Pancreas (tissue), 10 donors: ENCODE measurements at regions not wholly inside any gene's neighbourhood (a gene's known extent, or its start where the extent isn't known, plus 50 kb on each side); places are given as distances from the start of the nearest gene placed in this dataset.

Experiments used
- ATAC-seq, 4 donors: fragments of 200-7000 bp; cut with Tn5 transposase; one replicate each; pipeline versions ENCODE4 v1.8.0 to v1.9.1; 2020; ENCODE audit warnings: mild to moderate bottlenecking in 4 of 4, moderate library complexity in 4 of 4
- DNase-seq, 6 donors: peaks; one replicate each; pipeline ENCODE4 v3.0.0-alpha.2; 2020
- FAIRE-seq: peaks from 2 replicates; lab custom pipeline; 2012; peaks lifted over from hg19 to GRCh38; lab: Jason Lieb, UNC
- H3K27ac ChIP-seq, 4 donors: fragments of 200-600 bp; sonication (generic); 1 replicate in 3 of 4; 2 replicates in 1 of 4; pipeline versions ENCODE4 v1.5.0 to v1.8.0; 2020
- H3K27me3 ChIP-seq, 4 donors: fragments of 200-600 bp; one replicate each; pipeline ENCODE4 v1.8.0; 2021
- H3K36me3 ChIP-seq, 3 donors: fragments of 200-600 bp; sonication (generic) in 1 of 3; one replicate each; pipeline versions ENCODE4 v1.5.0 to v1.8.0; 2020 to 2021
- H3K4me1 ChIP-seq, 3 donors: fragments of 200-600 bp; one replicate each; pipeline ENCODE4 v1.8.0; 2021
- H3K4me3 ChIP-seq, 4 donors: fragments of 200-600 bp; sonication (generic) in 2 of 4; one replicate each; pipeline versions ENCODE4 v1.5.0 to v1.8.0; 2020 to 2021
- H3K9me3 ChIP-seq, 4 donors: fragments of 200-600 bp; one replicate each; pipeline ENCODE4 v1.8.0; 2021
- CTCF ChIP-seq, 4 donors: fragments of 200-600 bp; sonication (generic) in 3 of 4; IDR thresholded peaks; one replicate each; pipeline versions ENCODE4 v1.5.0 to v1.8.0; 2021; ENCODE audit warnings: antibody characterized with exemption in 4 of 4
- WGBS, 2 donors: extraction: QIAGEN DNeasy Blood & Tissue Kit; methylation state at CpG; one replicate each; pipeline ENCODE4 v1.1.7; 2013; 5-methylcytosine and 5-hydroxymethylcytosine counted together
- intact Hi-C, 3 donors: fragments of 100-400 bp; cut with DNase I; formaldehyde crosslinking; loops; one replicate each; pipeline versions ENCODE4 v1.11.1 to v1.14.2; 2022
- donor health status: healthy with polysubstance abuse.
- donor health status: DM: no; HTN: no; CAD: no; lungs with moderate emphysema.
- donor health status: DM: no; HTN: no; CAD: no.
- donor health status: control.
- donor health status: control.
- donor health status: Bipolar disorder and iron deficiency.
- donor health status: DM: yes; HTN: yes; CAD: no.
- donor health status: DM: no; HTN: no; CAD: no.
- donor health status: DM: no; HTN: no; CAD: no.
- donor health status: DM: yes; HTN: yes; CAD: no.

DNA sequence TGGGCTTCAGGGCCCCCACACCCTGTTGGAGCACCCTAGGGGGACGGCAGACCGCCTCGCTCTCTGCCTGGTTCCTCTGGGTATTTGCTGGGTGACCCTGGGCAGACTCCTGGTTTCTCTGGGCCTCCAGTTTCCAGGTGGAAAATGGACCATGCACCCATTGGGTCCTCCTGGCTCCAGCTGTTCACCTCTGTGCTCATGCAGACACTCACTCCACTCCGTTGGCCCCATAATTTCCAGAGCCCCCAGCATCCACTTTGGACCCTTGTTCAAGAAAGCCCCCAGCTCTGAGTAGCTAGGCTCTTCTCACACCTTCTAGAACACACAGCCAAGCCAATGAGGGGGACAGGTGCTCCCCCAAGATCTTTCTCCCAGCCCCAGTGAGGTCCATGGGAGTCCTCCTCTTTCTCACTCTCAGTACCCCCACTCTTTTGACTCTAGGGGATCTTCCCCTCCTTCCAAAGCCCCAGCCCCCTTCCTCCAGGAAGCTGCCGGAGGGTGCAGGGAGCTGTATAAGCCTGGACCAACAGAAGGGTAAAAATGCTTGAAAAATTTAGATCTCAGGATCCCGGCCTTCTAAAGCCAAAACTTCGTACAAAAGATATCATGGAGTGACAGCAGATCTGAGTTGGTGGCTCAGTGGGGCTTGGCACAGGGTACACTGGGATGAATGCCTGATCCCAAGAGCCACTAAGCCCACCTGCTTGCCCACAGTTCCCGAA, 174.8 kb upstream of the RTL1 start:
- Histone ChIP-seq H3K4me1 (peaks cover 0 to 4% (median 0%) of the 10 kb centered on the region in 3 donors), H3K36me3 (no peaks in the 10 kb centered on the region), H3K9me3 (no peaks in the 10 kb centered on the region), H3K27ac (no peak overlapping the region), H3K27me3 (no peaks in the 10 kb centered on the region), H3K4me3 (no peak overlapping the region)
- intact Hi-C loops: no loop called here
- no peak for ATAC-seq
- TF ChIP-seq CTCF (IDR thresholded peaks at IDR 0.05): no peak
- no peak for FAIRE-seq
- no peak for DNase-seq
- 74 to 84% methylated on average over 8 of the region's 8 CpGs for WGBS, 2 donors

- intact Hi-C loops: no loop called here
- ATAC-seq (no peak), FAIRE-seq (no peak), DNase-seq (peak in 2 of 6 donors; percentile 8 to 35)
- WGBS, 2 donors: 81 to 84% methylated on average over 9 of the region's 9 CpGs
- no peaks in the 10 kb centered on the region for H3K36me3 ChIP-seq
- H3K27ac ChIP-seq: no peak overlapping the region
- H3K4me1 ChIP-seq: peaks cover 0 to 4% (median 0%) of the 10 kb centered on the region in 3 donors
- H3K9me3 ChIP-seq: no peaks in the 10 kb centered on the region
- no peaks in the 10 kb centered on the region for H3K27me3 ChIP-seq
- no peak for TF ChIP-seq CTCF (IDR thresholded peaks at IDR 0.05)
- no peak overlapping the region for H3K4me3 ChIP-seq
Measured at GRCh38 chr14:101078892-101079221, 175.3 kb upstream of the RTL1 start.

DNA sequence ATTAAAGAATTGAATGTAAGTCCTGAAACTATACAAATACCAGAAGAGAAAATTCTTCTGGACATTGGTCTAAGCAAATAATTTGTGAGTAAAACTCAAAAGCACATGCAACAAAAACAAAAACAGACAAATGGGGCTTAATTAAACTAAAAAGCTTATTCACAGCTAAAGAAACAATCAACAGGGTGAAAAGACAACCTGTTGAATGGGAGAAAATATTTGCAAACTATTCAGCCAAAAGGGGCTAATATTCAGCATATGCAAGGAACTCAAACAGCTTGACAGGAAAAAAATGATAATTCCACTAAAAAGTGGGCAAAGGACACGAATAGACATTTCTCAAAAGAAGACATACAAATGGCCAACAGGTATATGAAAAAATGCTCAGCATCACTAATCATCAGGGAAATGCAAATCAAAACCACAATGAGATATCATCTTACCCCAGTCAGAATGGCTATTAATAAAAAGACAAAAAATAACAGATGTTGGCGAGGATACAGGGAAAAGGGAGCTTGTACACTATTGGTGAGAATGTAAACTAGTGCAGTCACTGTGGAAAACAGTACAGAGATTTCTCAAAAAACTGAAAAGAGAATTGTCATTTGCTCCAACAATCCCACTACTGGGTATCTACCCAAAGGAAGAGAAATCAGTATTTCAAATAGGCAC, 177.5 kb upstream of the RTL1 start:
- ATAC-seq: no peak
- DNase-seq: no peak
- 92 to 95% methylated on average over 2 of the region's 2 CpGs for WGBS, 2 donors
- Histone ChIP-seq H3K36me3 (no peaks in the 10 kb centered on the region), H3K4me1 (peaks cover 0 to 4% (median 0%) of the 10 kb centered on the region in 3 donors), H3K9me3 (no peaks in the 10 kb centered on the region), H3K4me3 (no peak overlapping the region), H3K27me3 (no peaks in the 10 kb centered on the region), H3K27ac (no peak overlapping the region)
- TF ChIP-seq CTCF (IDR thresholded peaks at IDR 0.05): no peak
- intact Hi-C loops: no loop called here
- no peak for FAIRE-seq

- no peak for TF ChIP-seq CTCF (IDR thresholded peaks at IDR 0.05)
- H3K4me3 ChIP-seq: no peak overlapping the region
- H3K9me3 ChIP-seq: no peaks in the 10 kb centered on the region
- 72 to 74% methylated on average over 10 of the region's 10 CpGs for WGBS, 2 donors
- H3K27me3 ChIP-seq: no peaks in the 10 kb centered on the region
- peaks cover 0 to under 1% (median 0%) of the 10 kb centered on the region in 3 donors for H3K4me1 ChIP-seq
- intact Hi-C loops: no loop called here
- peak in 2 of 6 donors; percentile 20 to 23 for DNase-seq
- ATAC-seq: no peak
- FAIRE-seq: no peak
- no peak overlapping the region for H3K27ac ChIP-seq
- no peaks in the 10 kb centered on the region for H3K36me3 ChIP-seq
Measured at GRCh38 chr14:101082036-101082435, 178.5 kb upstream of the RTL1 start.
